Stimulated activated CD4-positive, alpha-beta T cell treated with anti-CD3 and anti-CD28 coated beads, Interleukin-12 subunit alpha, Interleukin-12 subunit beta, amount 100 ng/mL, for 48 hours (primary cell): ENCODE measurements at regions not wholly inside any gene's neighbourhood (a gene's known extent, or its start where the extent isn't known, plus 50 kb on each side); places are given as distances from the start of the nearest gene placed in this dataset.

Experiments
- DNase-seq, 3 donors: peaks; one replicate each; pipeline ENCODE4 v3.0.0-alpha.2; 2020; ENCODE audit warnings: low read depth in 2 of 3, low spot score in 1 of 3

GRCh38 chr13:90532861-90533492, 814.5 kb upstream of the MIR17HG start:
- no peak for DNase-seq

- DNase-seq: no peak
Measured at GRCh38 chr13:90533866-90534265, 813.6 kb upstream of the MIR17HG start.

- no peak for DNase-seq
Measured at GRCh38 chr13:90534617-90535370, 812.7 kb upstream of the MIR17HG start.

- no peak for DNase-seq
Measured at GRCh38 chr13:90535421-90535820, 812.1 kb upstream of the MIR17HG start.

- no peak for DNase-seq
Measured at GRCh38 chr13:90538063-90538462, 809.4 kb upstream of the MIR17HG start.

GRCh38 chr13:90541346-90541745, 806.1 kb upstream of the MIR17HG start:
- DNase-seq: no peak

- DNase-seq: no peak
Measured at GRCh38 chr13:90542959-90543505, 804.5 kb upstream of the MIR17HG start.

- no peak for DNase-seq
Measured at GRCh38 chr13:90545070-90545840, 802.2 kb upstream of the MIR17HG start.

- DNase-seq: no peak
Measured at GRCh38 chr13:90547272-90547790, 800.2 kb upstream of the MIR17HG start.

GRCh38 chr13:90551253-90551652, 796.2 kb upstream of the MIR17HG start:
- no peak for DNase-seq

GRCh38 chr13:90552702-90553101, 794.8 kb upstream of the MIR17HG start:
- DNase-seq: no peak

- no peak for DNase-seq
Measured at GRCh38 chr13:90553159-90553558, 794.3 kb upstream of the MIR17HG start.

GRCh38 chr13:90557626-90558025, 789.9 kb upstream of the MIR17HG start:
- no peak for DNase-seq

GRCh38 chr13:90562443-90562842, 785.0 kb upstream of the MIR17HG start:
- no peak for DNase-seq

- no peak for DNase-seq
Measured at GRCh38 chr13:90564096-90564495, 783.4 kb upstream of the MIR17HG start.

- DNase-seq: no peak
Measured at GRCh38 chr13:90564566-90564965, 782.9 kb upstream of the MIR17HG start.

- no peak for DNase-seq
Measured at GRCh38 chr13:90565985-90566713, 781.3 kb upstream of the MIR17HG start.

GRCh38 chr13:90568165-90568564, 779.3 kb upstream of the MIR17HG start:
- DNase-seq: no peak

- DNase-seq: no peak
Measured at GRCh38 chr13:90576067-90576466, 771.4 kb upstream of the MIR17HG start.

GRCh38 chr13:90577726-90578125, 769.8 kb upstream of the MIR17HG start:
- DNase-seq: no peak

GRCh38 chr13:90585392-90585791, 762.1 kb upstream of the MIR17HG start:
- DNase-seq: no peak
